Hypothalamus (tissue), 51 donors: ENCODE measurements at regions not wholly inside any gene's neighbourhood (a gene's known extent, or its start where the extent isn't known, plus 50 kb on each side); places are given as distances from the start of the nearest gene placed in this dataset.
"Not testable (repeated sequence)": the region's sequence is repeated elsewhere in the genome, so short reads cannot be mapped to it uniquely, and the experiment has no call there.

Experiments
- DNase-seq, 51 donors: peaks; one replicate each; lab custom pipeline; 2025; lab: John Stamatoyannopoulos, UW

- DNase-seq = no peak
Measured at GRCh38 chr13:74755065-74755464, 620.9 kb upstream of the KLF12 start.

GRCh38 chr13:74751739-74752138 is 617.5 kb upstream of the KLF12 start:
- no peak for DNase-seq

- no peak for DNase-seq
Measured at GRCh38 chr13:74747186-74747955, 613.2 kb upstream of the KLF12 start.

- DNase-seq = no peak
Measured at GRCh38 chr13:74743992-74744391, 609.8 kb upstream of the KLF12 start.

- DNase-seq = no peak
Measured at GRCh38 chr13:74741732-74742131, 607.5 kb upstream of the KLF12 start.

- no peak for DNase-seq
Measured at GRCh38 chr13:74732736-74733385, 598.7 kb upstream of the KLF12 start.

GRCh38 chr13:74731731-74732130 is 597.5 kb upstream of the KLF12 start:
- DNase-seq = no peak

- no peak for DNase-seq
Measured at GRCh38 chr13:74730556-74731331, 596.5 kb upstream of the KLF12 start.

- no peak for DNase-seq
Measured at GRCh38 chr13:74726206-74726605, 592.0 kb upstream of the KLF12 start.

GRCh38 chr13:74718232-74718842 is 584.1 kb upstream of the KLF12 start:
- not testable (repeated sequence) for DNase-seq

- no peak for DNase-seq
Measured at GRCh38 chr13:74715718-74716117, 581.5 kb upstream of the KLF12 start.

GRCh38 chr13:74710006-74710405 is 575.8 kb upstream of the KLF12 start:
- DNase-seq = no peak

GRCh38 chr13:74709226-74709625 is 575.0 kb upstream of the KLF12 start:
- no peak for DNase-seq

- DNase-seq = no peak
Measured at GRCh38 chr13:74708629-74709028, 574.4 kb upstream of the KLF12 start.

GRCh38 chr13:74707291-74707690 is 573.1 kb upstream of the KLF12 start:
- DNase-seq = no peak

- no peak for DNase-seq
Measured at GRCh38 chr13:74706801-74707200, 572.6 kb upstream of the KLF12 start.

- DNase-seq = no peak
Measured at GRCh38 chr13:74705438-74705837, 571.2 kb upstream of the KLF12 start.

GRCh38 chr13:74703855-74704387 is 569.7 kb upstream of the KLF12 start:
- no peak for DNase-seq

GRCh38 chr13:74696148-74696922 is 562.1 kb upstream of the KLF12 start:
- no peak for DNase-seq
